Neural cell (in vitro differentiated cells): ENCODE measurements at regions not wholly inside any gene's neighbourhood (a gene's known extent, or its start where the extent isn't known, plus 50 kb on each side); places are given as distances from the start of the nearest gene placed in this dataset.

Experiments used
- H2AFZ ChIP-seq: fragments of 200-600, 300-800 bp; sonication (generic), shearing (Covaris generic); 2 replicates; pipeline ENCODE4 v1.6.0; 2014; ENCODE audit warnings: low read depth, mild to moderate bottlenecking, antibody characterized with exemption, low read length, moderate library complexity
- H3F3A ChIP-seq: fragments of 200-600 bp; shearing (Covaris generic); 2 replicates; pipeline ENCODE4 v1.6.1; 2016; ENCODE audit warnings: mild to moderate bottlenecking, moderate library complexity, mixed read lengths, antibody characterized with exemption, low read length; ENCODE audit not compliant: insufficient read depth, poor library complexity, severe bottlenecking
- H3K27ac ChIP-seq: fragments of 200-600, 300-800 bp; sonication (generic), shearing (Covaris generic); 2 replicates; pipeline ENCODE4 v1.5.1; 2014; ENCODE audit warnings: mild to moderate bottlenecking, low read length, moderate library complexity
- H3K27me3 ChIP-seq: fragments of 300-800, 200-600 bp; sonication (generic), shearing (Covaris generic); 2 replicates; pipeline ENCODE4 v1.6.0; 2014; ENCODE audit warnings: mild to moderate bottlenecking, low read depth, low read length, moderate library complexity; ENCODE audit not compliant: insufficient read depth
- H3K36me3 ChIP-seq: fragments of 300-800, 200-600 bp; sonication (generic), shearing (Covaris generic); 2 replicates; pipeline ENCODE4 v1.5.1; 2014; ENCODE audit warnings: mild to moderate bottlenecking, antibody characterized with exemption, low read length, moderate library complexity; ENCODE audit not compliant: insufficient read depth
- H3K4me2 ChIP-seq: fragments of 300-800, 200-600 bp; sonication (generic), shearing (Covaris generic); 2 replicates; pipeline ENCODE4 v1.6.0; 2014; ENCODE audit warnings: mild to moderate bottlenecking, low read length
- H3K4me3 ChIP-seq: fragments of 300-800, 200-600 bp; sonication (generic), shearing (Covaris generic); 2 replicates; pipeline ENCODE4 v1.5.1; 2014; ENCODE audit warnings: mild to moderate bottlenecking, low read length, moderate library complexity
- H3K79me2 ChIP-seq: fragments of 200-600 bp; shearing (Covaris generic); replicated peaks from 2 replicates; pipeline ENCODE4 v1.6.0; 2014; ENCODE audit warnings: mild to moderate bottlenecking, low read length, moderate library complexity; ENCODE audit not compliant: insufficient read depth
- H3K9ac ChIP-seq: fragments of 300-800, 200-600 bp; sonication (generic), shearing (Covaris generic); 2 replicates; pipeline ENCODE4 v1.6.1; 2016; ENCODE audit warnings: mild to moderate bottlenecking, low read length, mixed read lengths
- H3K9me2 ChIP-seq: fragments of 200-600 bp; shearing (Covaris generic); 2 replicates; pipeline ENCODE4 v1.6.1; 2016; ENCODE audit warnings: mild to moderate bottlenecking, low read length, mixed read lengths; ENCODE audit not compliant: insufficient read depth
- H3K9me3 ChIP-seq: fragments of 200-600, 300-800 bp; sonication (generic), shearing (Covaris generic); 2 replicates; pipeline ENCODE4 v1.6.1; 2016; ENCODE audit warnings: mild to moderate bottlenecking, mixed run types, low read length, moderate library complexity, mixed read lengths
- H4K20me1 ChIP-seq: fragments of 200-600 bp; shearing (Covaris generic); 2 replicates; pipeline ENCODE4 v1.6.1; 2016; ENCODE audit warnings: mild to moderate bottlenecking, mixed run types; ENCODE audit not compliant: insufficient read depth
- EP300 ChIP-seq: fragments of 450-650 bp; conservative IDR thresholded peaks from 2 replicates; pipeline ENCODE4 v1.6.1; 2014; ENCODE audit warnings: antibody characterized with exemption, mild to moderate bottlenecking, moderate library complexity; ENCODE audit not compliant: poor library complexity, severe bottlenecking
- EZH2 ChIP-seq: fragments of 200-600, 300-800 bp; shearing (Covaris generic), sonication (generic); IDR thresholded peaks from 2 replicates; pipeline ENCODE4 v1.6.1; 2014; ENCODE audit warnings: antibody characterized with exemption, low read length, borderline replicate concordance, mild to moderate bottlenecking; ENCODE audit not compliant: insufficient read depth, poor library complexity, severe bottlenecking
- MXI1 ChIP-seq: fragments of 450-650 bp; conservative IDR thresholded peaks from 2 replicates; pipeline ENCODE4 v1.6.1; 2014; ENCODE audit warnings: antibody characterized with exemption, mild to moderate bottlenecking; ENCODE audit not compliant: poor library complexity, severe bottlenecking
- POLR2AphosphoS5 ChIP-seq: IDR thresholded peaks from 2 replicates; pipeline ENCODE4 v1.6.1; 2012
- RAD21 ChIP-seq: fragments of 450-650 bp; conservative IDR thresholded peaks from 2 replicates; pipeline ENCODE4 v1.6.1; 2014; ENCODE audit warnings: antibody characterized with exemption, mild to moderate bottlenecking, moderate library complexity
- SMC3 ChIP-seq: fragments of 450-650 bp; conservative IDR thresholded peaks from 2 replicates; pipeline ENCODE4 v1.6.1; 2014; ENCODE audit warnings: antibody characterized with exemption, mild to moderate bottlenecking, moderate library complexity; ENCODE audit not compliant: poor library complexity
- TAF1 ChIP-seq: IDR thresholded peaks from 2 replicates; pipeline ENCODE4 v1.6.1; 2012; ENCODE audit warnings: low read depth
- TF ChIP-seq, protein P1 (sequence below): fragments of 450-650 bp; IDR thresholded peaks from 2 replicates; pipeline ENCODE4 v1.5.1; 2014; ENCODE audit warnings: antibody characterized with exemption, mild to moderate bottlenecking, moderate library complexity; ENCODE audit not compliant: poor library complexity, severe bottlenecking
- TF ChIP-seq, protein P2 (sequence below): IDR thresholded peaks from 2 replicates; pipeline ENCODE4 v1.6.1; 2012; ENCODE audit warnings: borderline replicate concordance

DNA sequence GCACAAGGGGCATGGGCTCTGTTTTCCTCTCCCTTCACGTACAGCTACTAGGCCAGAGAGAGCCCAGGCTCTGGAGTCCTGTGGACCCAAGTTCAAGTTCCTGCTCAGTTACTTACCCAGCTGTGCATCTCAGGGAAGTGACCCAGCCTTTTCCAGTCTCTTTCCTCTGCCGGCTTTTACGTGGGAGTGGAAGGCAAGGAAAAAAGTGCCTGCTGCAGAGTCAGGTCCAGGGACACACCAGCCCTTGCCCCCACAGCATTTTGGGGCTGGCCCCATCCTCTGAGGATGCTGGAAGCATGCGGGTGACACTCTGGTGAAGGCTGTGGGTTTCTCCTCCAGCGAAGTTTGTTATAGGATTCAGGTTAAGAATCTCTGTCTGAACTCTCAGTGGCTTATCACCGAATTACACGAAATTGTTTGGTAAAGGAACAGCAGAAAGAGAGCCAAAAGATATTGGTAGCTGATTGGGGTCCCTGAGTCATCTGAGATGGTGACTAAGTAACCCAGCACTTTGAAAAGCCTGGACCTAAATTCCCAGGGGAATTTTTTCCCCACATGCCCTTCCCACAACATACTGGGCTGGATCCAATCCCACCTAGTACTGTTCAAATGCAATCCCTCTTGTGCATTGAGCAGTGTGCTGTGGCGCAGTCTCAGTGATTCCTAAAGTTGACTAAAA, 424.3 kb downstream of the RPS24 start:
- Histone ChIP-seq H3K9me2 (no peaks in the 10 kb centered on the region), H4K20me1 (no peaks in the 10 kb centered on the region), H3K9ac (no peak overlapping the region), H3K27me3 (no peaks in the 10 kb centered on the region), H3K36me3 (no peaks in the 10 kb centered on the region), H3K27ac (no peak overlapping the region), H2AFZ (no peak overlapping the region), H3F3A (no peaks in the 10 kb centered on the region), H3K9me3 (no peaks in the 10 kb centered on the region), H3K79me2 (no peaks in the 10 kb centered on the region), H3K4me2 (no peak overlapping the region), H3K4me3 (no peak overlapping the region)
- TF ChIP-seq, protein P1, sequence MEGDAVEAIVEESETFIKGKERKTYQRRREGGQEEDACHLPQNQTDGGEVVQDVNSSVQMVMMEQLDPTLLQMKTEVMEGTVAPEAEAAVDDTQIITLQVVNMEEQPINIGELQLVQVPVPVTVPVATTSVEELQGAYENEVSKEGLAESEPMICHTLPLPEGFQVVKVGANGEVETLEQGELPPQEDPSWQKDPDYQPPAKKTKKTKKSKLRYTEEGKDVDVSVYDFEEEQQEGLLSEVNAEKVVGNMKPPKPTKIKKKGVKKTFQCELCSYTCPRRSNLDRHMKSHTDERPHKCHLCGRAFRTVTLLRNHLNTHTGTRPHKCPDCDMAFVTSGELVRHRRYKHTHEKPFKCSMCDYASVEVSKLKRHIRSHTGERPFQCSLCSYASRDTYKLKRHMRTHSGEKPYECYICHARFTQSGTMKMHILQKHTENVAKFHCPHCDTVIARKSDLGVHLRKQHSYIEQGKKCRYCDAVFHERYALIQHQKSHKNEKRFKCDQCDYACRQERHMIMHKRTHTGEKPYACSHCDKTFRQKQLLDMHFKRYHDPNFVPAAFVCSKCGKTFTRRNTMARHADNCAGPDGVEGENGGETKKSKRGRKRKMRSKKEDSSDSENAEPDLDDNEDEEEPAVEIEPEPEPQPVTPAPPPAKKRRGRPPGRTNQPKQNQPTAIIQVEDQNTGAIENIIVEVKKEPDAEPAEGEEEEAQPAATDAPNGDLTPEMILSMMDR: no peak
- no peak for TF ChIP-seq EP300
- no peak for TF ChIP-seq POLR2AphosphoS5
- TF ChIP-seq MXI1: no peak
- no peak for TF ChIP-seq RAD21
- TF ChIP-seq, protein P2, sequence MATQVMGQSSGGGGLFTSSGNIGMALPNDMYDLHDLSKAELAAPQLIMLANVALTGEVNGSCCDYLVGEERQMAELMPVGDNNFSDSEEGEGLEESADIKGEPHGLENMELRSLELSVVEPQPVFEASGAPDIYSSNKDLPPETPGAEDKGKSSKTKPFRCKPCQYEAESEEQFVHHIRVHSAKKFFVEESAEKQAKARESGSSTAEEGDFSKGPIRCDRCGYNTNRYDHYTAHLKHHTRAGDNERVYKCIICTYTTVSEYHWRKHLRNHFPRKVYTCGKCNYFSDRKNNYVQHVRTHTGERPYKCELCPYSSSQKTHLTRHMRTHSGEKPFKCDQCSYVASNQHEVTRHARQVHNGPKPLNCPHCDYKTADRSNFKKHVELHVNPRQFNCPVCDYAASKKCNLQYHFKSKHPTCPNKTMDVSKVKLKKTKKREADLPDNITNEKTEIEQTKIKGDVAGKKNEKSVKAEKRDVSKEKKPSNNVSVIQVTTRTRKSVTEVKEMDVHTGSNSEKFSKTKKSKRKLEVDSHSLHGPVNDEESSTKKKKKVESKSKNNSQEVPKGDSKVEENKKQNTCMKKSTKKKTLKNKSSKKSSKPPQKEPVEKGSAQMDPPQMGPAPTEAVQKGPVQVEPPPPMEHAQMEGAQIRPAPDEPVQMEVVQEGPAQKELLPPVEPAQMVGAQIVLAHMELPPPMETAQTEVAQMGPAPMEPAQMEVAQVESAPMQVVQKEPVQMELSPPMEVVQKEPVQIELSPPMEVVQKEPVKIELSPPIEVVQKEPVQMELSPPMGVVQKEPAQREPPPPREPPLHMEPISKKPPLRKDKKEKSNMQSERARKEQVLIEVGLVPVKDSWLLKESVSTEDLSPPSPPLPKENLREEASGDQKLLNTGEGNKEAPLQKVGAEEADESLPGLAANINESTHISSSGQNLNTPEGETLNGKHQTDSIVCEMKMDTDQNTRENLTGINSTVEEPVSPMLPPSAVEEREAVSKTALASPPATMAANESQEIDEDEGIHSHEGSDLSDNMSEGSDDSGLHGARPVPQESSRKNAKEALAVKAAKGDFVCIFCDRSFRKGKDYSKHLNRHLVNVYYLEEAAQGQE: no peak
- TF ChIP-seq TAF1: no peak
- TF ChIP-seq EZH2: no peak
- no peak for TF ChIP-seq SMC3

DNA sequence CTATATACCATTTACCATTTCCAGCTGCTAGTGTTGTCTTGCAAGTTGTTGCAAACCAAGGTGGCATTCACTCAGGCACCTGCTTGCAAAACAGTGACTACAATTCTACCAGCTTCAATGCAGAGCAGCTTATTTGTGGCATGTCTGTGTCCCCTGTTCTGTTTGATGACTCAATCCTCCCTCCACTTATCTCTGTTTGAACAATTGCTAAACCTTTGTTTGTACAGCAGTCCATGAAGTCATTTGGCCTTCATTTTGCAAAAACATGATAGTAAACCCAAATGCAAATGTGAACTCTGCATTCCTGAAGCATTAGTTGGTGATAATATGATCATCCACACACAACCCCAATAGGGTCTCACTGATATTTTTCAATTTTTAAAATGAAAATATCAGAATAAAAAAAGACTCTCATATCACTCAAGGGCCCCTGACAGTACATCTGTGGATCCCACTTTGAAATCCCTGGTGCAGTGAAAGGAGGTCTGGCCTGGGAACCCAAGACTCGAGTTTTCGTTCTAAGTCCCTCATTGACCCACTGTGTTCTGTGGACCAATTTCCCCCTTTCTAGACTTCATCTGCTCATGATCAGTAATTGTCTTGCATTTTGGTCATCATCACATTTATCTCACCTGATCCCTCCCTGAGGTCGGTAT, 425.4 kb downstream of the RPS24 start:
- H3K9me3 ChIP-seq: no peaks in the 10 kb centered on the region
- H3K9me2 ChIP-seq: no peaks in the 10 kb centered on the region
- no peak overlapping the region for H3K27ac ChIP-seq
- no peak overlapping the region for H2AFZ ChIP-seq
- TF ChIP-seq MXI1 (no peak), TAF1 (no peak), EP300 (no peak), POLR2AphosphoS5 (no peak), SMC3 (no peak), EZH2 (no peak), RAD21 (no peak)
- TF ChIP-seq, protein P2: no peak
- TF ChIP-seq, protein P1: no peak
- H3K79me2 ChIP-seq: no peaks in the 10 kb centered on the region
- H3F3A ChIP-seq: no peaks in the 10 kb centered on the region
- H4K20me1 ChIP-seq: no peaks in the 10 kb centered on the region
- H3K36me3 ChIP-seq: no peaks in the 10 kb centered on the region
- H3K27me3 ChIP-seq: no peaks in the 10 kb centered on the region
- no peak overlapping the region for H3K4me2 ChIP-seq
- H3K4me3 ChIP-seq: no peak overlapping the region
- H3K9ac ChIP-seq: no peak overlapping the region
